ENCODE measurements at regions not wholly inside any gene's neighbourhood (a gene's known extent, or its start where the extent isn't known, plus 50 kb on each side); places are given as distances from the start of the nearest gene placed in this dataset.
"Not testable (repeated sequence)": the region's sequence is repeated elsewhere in the genome, so short reads cannot be mapped to it uniquely, and the experiment has no call there.

DNA sequence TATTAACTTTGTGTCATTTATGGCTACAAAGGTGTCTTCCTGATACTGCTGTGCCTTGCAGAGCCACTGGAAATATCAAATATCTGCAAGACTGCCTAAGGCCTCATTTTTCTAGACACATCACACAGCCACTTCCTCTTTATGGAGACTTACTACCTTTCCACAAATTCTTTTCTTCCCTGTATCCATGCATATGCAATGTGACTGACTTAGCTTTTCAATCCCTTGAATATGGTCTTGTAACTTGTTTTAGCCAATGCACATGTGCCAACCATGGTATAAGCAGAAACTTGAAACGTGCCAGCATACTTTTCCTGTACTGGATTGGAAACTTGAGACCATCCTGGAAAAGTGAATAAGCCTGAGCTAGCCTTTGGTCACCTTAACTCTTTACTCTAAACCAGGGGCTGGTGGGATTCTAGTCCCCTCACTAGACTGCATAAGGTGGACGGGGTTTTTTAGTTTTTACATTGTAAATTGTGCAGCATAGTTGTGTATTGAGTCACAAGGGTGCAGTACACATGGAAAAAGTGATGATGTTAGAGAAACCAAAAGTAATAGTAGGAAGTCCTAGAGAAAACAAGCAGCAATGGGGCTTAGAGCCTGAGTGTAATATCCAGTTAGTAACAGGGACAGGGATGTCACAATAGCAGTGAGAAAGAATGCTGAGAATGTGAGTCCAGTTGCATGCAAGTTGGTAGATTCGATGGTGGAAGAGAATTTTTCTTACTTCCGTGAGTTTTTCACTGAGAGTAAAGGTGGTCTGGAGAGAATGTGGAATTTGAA lies 879.5 kb downstream of the SORCS1 start:
- Histone ChIP-seq H3K4me1 (ENCODE audit: insufficient read depth, low read length) (no peaks in the 10 kb centered on the region), H3K27ac (ENCODE audit: low read depth, low read length) (no peak overlapping the region), H3K9me3 (ENCODE audit: low read length) (no peaks in the 10 kb centered on the region), H3K9ac (ENCODE audit: low read length) (no peak overlapping the region), H3K36me3 (ENCODE audit: insufficient read depth, low read length) (no peaks in the 10 kb centered on the region), H3K4me3 (ENCODE audit: low read depth in 1 of 2, low read length in 2 of 2) (no peak overlapping the region), H3K27me3 (ENCODE audit: control insufficient read depth in 1 of 2, insufficient read depth in 2 of 2, low read length in 2 of 2) (no peaks in the 10 kb centered on the region)

DNA sequence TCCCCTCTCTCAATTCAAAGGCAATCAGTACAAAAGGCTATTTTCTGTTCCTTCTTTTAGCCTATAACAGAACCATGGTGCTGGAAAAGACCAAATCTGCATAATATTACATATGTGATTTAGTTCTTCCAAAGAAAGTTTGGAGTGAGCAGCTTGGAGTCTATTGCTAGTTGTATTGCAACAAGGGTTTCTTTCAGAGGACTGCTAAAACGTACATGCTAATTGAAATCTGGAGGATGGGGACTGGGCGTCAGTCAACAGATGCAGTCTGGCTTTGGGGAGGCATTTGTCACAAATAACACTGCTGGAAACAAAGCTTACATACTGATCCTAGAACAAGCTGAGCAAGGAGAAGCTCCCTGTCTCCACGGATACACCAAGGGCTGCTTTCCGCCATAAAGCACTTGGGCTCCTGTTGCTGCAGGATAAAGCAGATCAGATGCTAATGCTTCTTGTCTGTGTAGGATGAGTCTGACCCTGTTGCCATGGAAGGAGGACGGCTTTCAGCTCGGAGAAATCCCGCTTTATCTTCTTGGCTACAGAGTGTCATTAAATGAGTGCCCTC lies 883.5 kb downstream of the SORCS1 start:
- H3K4me1 ChIP-seq (ENCODE audit: insufficient read depth, low read length), result no peaks in the 10 kb centered on the region
- H3K27me3 ChIP-seq (ENCODE audit: control insufficient read depth in 1 of 2, insufficient read depth in 2 of 2, low read length in 2 of 2), result no peaks in the 10 kb centered on the region
- H3K36me3 ChIP-seq (ENCODE audit: insufficient read depth, low read length), result no peaks in the 10 kb centered on the region
- no peak overlapping the region for H3K27ac ChIP-seq (ENCODE audit: low read depth, low read length)
- no peak overlapping the region for H3K9ac ChIP-seq (ENCODE audit: low read length)
- H3K4me3 ChIP-seq (ENCODE audit: low read depth in 1 of 2, low read length in 2 of 2), result no peak overlapping the region
- no peaks in the 10 kb centered on the region for H3K9me3 ChIP-seq (ENCODE audit: low read length)

GRCh38 chr10:106278383-106278782 lies 886.1 kb downstream of the SORCS1 start:
- H3K9me3 ChIP-seq (ENCODE audit: low read length), result no peaks in the 10 kb centered on the region
- H3K36me3 ChIP-seq (ENCODE audit: insufficient read depth, low read length), result no peaks in the 10 kb centered on the region
- no peak overlapping the region for H3K4me3 ChIP-seq (ENCODE audit: low read depth in 1 of 2, low read length in 2 of 2)
- H3K9ac ChIP-seq (ENCODE audit: low read length), result no peak overlapping the region
- H3K4me1 ChIP-seq (ENCODE audit: insufficient read depth, low read length), result no peaks in the 10 kb centered on the region
- no peaks in the 10 kb centered on the region for H3K27me3 ChIP-seq (ENCODE audit: control insufficient read depth in 1 of 2, insufficient read depth in 2 of 2, low read length in 2 of 2)
- no peak overlapping the region for H3K27ac ChIP-seq (ENCODE audit: low read depth, low read length)

DNA sequence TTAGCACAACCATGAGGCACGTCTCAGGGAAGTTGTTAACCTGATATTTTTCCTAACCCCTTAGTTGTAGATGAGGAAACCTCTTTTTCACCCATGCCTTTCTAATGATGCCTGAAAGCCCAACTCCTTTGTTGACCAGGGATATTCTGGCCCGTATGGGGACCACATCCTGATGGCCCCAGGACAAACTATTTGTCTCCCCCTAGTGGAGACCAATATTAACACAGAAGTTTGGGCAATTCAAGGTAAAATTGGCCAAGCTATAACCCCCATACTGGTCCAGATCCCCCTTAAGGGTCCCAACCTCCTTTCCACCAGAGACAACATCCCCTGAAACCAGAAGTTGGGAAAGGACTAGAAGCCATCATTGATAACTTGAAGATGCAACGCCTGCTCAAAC lies 893.3 kb downstream of the SORCS1 start:
- Histone ChIP-seq H3K36me3 (ENCODE audit: insufficient read depth, low read length) (no peaks in the 10 kb centered on the region), H3K4me1 (ENCODE audit: insufficient read depth, low read length) (no peaks in the 10 kb centered on the region), H3K9ac (ENCODE audit: low read length) (no peak overlapping the region), H3K9me3 (ENCODE audit: low read length) (no peaks in the 10 kb centered on the region), H3K27ac (ENCODE audit: low read depth, low read length) (no peak overlapping the region), H3K4me3 (ENCODE audit: low read depth in 1 of 2, low read length in 2 of 2) (no peak overlapping the region), H3K27me3 (ENCODE audit: control insufficient read depth in 1 of 2, insufficient read depth in 2 of 2, low read length in 2 of 2) (no peaks in the 10 kb centered on the region)

- Histone ChIP-seq H3K4me3 (ENCODE audit: low read depth in 1 of 2, low read length in 2 of 2) (no peak overlapping the region), H3K9ac (ENCODE audit: low read length) (no peak overlapping the region), H3K4me1 (ENCODE audit: insufficient read depth, low read length) (no peaks in the 10 kb centered on the region), H3K27me3 (ENCODE audit: control insufficient read depth in 1 of 2, insufficient read depth in 2 of 2, low read length in 2 of 2) (no peaks in the 10 kb centered on the region), H3K36me3 (ENCODE audit: insufficient read depth, low read length) (no peaks in the 10 kb centered on the region), H3K9me3 (ENCODE audit: low read length) (no peaks in the 10 kb centered on the region), H3K27ac (ENCODE audit: low read depth, low read length) (no peak overlapping the region)
These were observed 896.5 kb downstream of the SORCS1 start for GRCh38 chr10:106268000-106268399.

- no peak overlapping the region for H3K9ac ChIP-seq (ENCODE audit: low read length)
These were observed 896.9 kb downstream of the SORCS1 start for GRCh38 chr10:106267591-106267990.

GRCh38 chr10:106257432-106257831 lies 907.1 kb downstream of the SORCS1 start:
- not testable (repeated sequence) for H3K4me3 ChIP-seq (ENCODE audit: low read depth in 1 of 2, low read length in 2 of 2); H3K4me1 ChIP-seq (ENCODE audit: insufficient read depth, low read length); H3K27me3 ChIP-seq (ENCODE audit: control insufficient read depth in 1 of 2, insufficient read depth in 2 of 2, low read length in 2 of 2); H3K9ac ChIP-seq (ENCODE audit: low read length); H3K36me3 ChIP-seq (ENCODE audit: insufficient read depth, low read length); H3K27ac ChIP-seq (ENCODE audit: low read depth, low read length); H3K9me3 ChIP-seq (ENCODE audit: low read length)

More at GRCh38 chr10:106267591-106267990, 896.9 kb downstream of the SORCS1 start:
- Histone ChIP-seq H3K4me3 (ENCODE audit: low read depth in 1 of 2, low read length in 2 of 2) (no peak overlapping the region), H3K27me3 (ENCODE audit: control insufficient read depth in 1 of 2, insufficient read depth in 2 of 2, low read length in 2 of 2) (no peaks in the 10 kb centered on the region), H3K27ac (ENCODE audit: low read depth, low read length) (no peak overlapping the region), H3K4me1 (ENCODE audit: insufficient read depth, low read length) (no peaks in the 10 kb centered on the region), H3K9me3 (ENCODE audit: low read length) (no peaks in the 10 kb centered on the region), H3K36me3 (ENCODE audit: insufficient read depth, low read length) (no peaks in the 10 kb centered on the region)

DNA sequence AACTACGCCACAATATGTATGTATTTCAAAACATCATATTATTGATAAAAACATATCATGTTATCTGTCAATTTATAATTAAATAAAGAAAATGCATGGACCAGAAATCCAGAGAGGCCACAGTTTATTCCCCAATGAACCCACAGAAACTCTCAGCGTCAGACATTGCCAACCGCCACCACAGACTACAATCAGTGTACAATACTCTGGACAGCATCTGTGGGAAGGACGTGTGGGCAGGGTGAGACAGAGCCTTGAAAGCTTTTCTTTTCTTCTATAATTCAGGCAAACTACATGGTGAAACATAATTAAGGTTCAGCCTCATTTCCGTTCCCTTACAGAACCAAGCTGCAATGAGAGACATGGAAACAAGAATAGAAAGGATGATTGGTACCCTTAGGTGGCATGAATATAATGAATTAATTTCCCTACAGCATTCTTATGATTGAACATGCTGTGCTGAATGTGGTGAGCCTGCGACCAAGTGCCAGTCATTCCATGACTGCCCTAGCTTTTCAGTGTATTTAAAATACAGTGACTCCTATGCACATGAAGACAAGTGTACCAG lies 909.3 kb downstream of the SORCS1 start:
- no peak overlapping the region for H3K9ac ChIP-seq (ENCODE audit: low read length)
- H3K9me3 ChIP-seq (ENCODE audit: low read length), result no peaks in the 10 kb centered on the region
- no peaks in the 10 kb centered on the region for H3K36me3 ChIP-seq (ENCODE audit: insufficient read depth, low read length)
- no peak overlapping the region for H3K4me3 ChIP-seq (ENCODE audit: low read depth in 1 of 2, low read length in 2 of 2)
- no peaks in the 10 kb centered on the region for H3K27me3 ChIP-seq (ENCODE audit: control insufficient read depth in 1 of 2, insufficient read depth in 2 of 2, low read length in 2 of 2)
- no peak overlapping the region for H3K27ac ChIP-seq (ENCODE audit: low read depth, low read length)
- no peaks in the 10 kb centered on the region for H3K4me1 ChIP-seq (ENCODE audit: insufficient read depth, low read length)

- no peak overlapping the region for H3K4me3 ChIP-seq (ENCODE audit: low read depth in 1 of 2, low read length in 2 of 2)
- H3K27ac ChIP-seq (ENCODE audit: low read depth, low read length), result no peak overlapping the region
- no peaks in the 10 kb centered on the region for H3K4me1 ChIP-seq (ENCODE audit: insufficient read depth, low read length)
- H3K27me3 ChIP-seq (ENCODE audit: control insufficient read depth in 1 of 2, insufficient read depth in 2 of 2, low read length in 2 of 2), result no peaks in the 10 kb centered on the region
- H3K9me3 ChIP-seq (ENCODE audit: low read length), result no peaks in the 10 kb centered on the region
- H3K36me3 ChIP-seq (ENCODE audit: insufficient read depth, low read length), result no peaks in the 10 kb centered on the region
- no peak overlapping the region for H3K9ac ChIP-seq (ENCODE audit: low read length)
These were observed 910.4 kb downstream of the SORCS1 start for GRCh38 chr10:106254071-106254470.

DNA sequence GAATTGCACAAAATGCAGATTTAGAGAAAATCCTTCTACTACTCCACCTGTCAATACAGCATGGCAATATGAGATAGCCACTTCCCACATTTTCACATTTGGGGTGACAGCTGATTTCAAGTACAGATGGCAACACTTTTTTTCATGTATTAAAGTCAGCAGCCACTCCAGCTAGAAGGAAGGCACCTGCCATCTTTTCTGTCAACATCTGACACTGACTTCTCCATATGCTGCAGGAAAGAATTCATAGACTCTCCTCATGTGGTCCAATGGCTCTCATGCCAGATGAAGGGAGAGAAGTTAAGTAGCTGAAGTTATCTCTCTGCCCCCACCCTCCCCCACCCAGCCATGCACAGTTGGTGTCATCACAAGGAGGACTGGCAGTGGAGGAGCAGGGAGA lies 912.0 kb downstream of the SORCS1 start:
- H3K36me3 ChIP-seq (ENCODE audit: insufficient read depth, low read length), result no peaks in the 10 kb centered on the region

DNA sequence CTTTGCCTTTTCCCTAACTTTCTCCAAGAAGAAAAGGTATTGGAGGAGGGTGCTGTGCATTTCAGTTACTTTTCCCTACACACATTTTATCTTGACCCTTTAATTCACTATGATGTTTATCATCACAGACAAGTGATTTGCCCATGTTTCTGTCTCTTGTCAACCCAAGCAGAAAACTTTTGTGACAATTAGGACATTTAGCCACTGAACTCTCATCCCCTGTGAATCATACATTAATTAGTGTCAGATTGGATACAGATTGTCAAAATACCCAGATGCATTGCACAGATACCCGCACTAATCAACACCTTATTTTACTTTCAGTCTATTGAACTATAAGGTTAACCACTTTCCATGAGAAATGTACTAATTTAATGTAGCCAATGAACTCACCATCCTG lies 912.9 kb downstream of the SORCS1 start:
- H3K9ac ChIP-seq (ENCODE audit: low read length), result no peak overlapping the region
- H3K27me3 ChIP-seq (ENCODE audit: control insufficient read depth in 1 of 2, insufficient read depth in 2 of 2, low read length in 2 of 2), result no peaks in the 10 kb centered on the region
- H3K27ac ChIP-seq (ENCODE audit: low read depth, low read length), result no peak overlapping the region
- no peak overlapping the region for H3K4me3 ChIP-seq (ENCODE audit: low read depth in 1 of 2, low read length in 2 of 2)
- H3K4me1 ChIP-seq (ENCODE audit: insufficient read depth, low read length), result no peaks in the 10 kb centered on the region
- no peaks in the 10 kb centered on the region for H3K9me3 ChIP-seq (ENCODE audit: low read length)
- no peaks in the 10 kb centered on the region for H3K36me3 ChIP-seq (ENCODE audit: insufficient read depth, low read length)

More for the DNA sequence above, 912.0 kb downstream of the SORCS1 start:
- Histone ChIP-seq H3K9ac (ENCODE audit: low read length) (no peak overlapping the region), H3K27ac (ENCODE audit: low read depth, low read length) (no peak overlapping the region), H3K4me3 (ENCODE audit: low read depth in 1 of 2, low read length in 2 of 2) (no peak overlapping the region), H3K9me3 (ENCODE audit: low read length) (no peaks in the 10 kb centered on the region), H3K4me1 (ENCODE audit: insufficient read depth, low read length) (no peaks in the 10 kb centered on the region), H3K27me3 (ENCODE audit: control insufficient read depth in 1 of 2, insufficient read depth in 2 of 2, low read length in 2 of 2) (no peaks in the 10 kb centered on the region)

DNA sequence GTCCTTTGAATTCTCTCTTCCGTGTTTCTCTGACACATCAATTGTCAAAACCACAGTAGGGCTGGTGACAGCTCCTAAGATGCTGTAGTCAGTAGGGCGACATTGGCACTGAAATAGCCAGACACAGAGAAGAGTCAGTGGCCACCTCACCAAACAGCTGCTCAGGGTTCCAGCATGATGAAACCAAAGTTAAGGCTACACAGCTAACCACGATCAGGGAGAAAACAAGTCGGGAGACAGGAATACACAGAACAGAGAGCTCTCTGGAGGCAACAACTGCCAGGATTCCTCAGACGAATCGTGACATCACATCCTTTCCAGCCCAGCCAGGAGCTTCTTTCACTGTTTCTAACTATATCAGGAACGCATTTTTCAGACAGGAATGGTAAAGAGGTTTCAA lies 922.2 kb downstream of the SORCS1 start:
- Histone ChIP-seq H3K36me3 (ENCODE audit: insufficient read depth, low read length) (no peaks in the 10 kb centered on the region), H3K9me3 (ENCODE audit: low read length) (no peaks in the 10 kb centered on the region), H3K4me1 (ENCODE audit: insufficient read depth, low read length) (no peaks in the 10 kb centered on the region), H3K27me3 (ENCODE audit: control insufficient read depth in 1 of 2, insufficient read depth in 2 of 2, low read length in 2 of 2) (no peaks in the 10 kb centered on the region), H3K27ac (ENCODE audit: low read depth, low read length) (no peak overlapping the region), H3K4me3 (ENCODE audit: low read depth in 1 of 2, low read length in 2 of 2) (no peak overlapping the region), H3K9ac (ENCODE audit: low read length) (no peak overlapping the region)
